ENCODE measurements at regions not wholly inside any gene's neighbourhood (a gene's known extent, or its start where the extent isn't known, plus 50 kb on each side); places are given as distances from the start of the nearest gene placed in this dataset.

DNA sequence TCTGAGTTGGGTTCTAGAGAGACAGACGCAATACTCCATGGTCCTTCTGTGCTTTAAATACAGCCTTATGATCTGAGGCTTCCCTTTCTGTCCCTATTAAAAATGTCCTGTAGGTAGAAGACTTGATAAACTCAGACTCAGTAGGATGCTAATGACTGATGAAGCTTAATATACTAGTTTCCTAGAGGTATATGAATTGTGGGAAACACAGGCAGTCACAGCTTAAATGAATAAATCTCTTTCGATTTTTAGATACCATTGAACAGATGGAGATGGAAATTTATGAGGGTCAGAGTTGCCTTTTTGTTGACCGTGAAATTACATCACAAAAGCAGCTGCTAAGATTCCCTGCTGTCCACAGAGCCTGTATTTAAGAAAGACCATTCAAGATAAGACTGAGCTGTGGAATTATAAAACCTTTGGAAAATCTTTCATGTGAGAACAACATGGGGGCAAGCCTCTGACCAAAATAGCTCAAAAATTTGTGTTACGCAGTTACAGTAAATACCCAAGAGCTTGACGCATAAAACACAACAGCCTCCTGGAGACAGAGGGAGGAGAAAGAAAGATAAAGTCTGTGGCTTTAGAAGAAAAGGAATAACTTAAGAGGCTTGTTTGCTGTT is 172.3 kb downstream of the AASDHPPT start:
- no peaks in the 10 kb centered on the region for H3K36me3 ChIP-seq
- TF ChIP-seq POLR2A (IDR thresholded peaks at IDR 0.05) (no peak), POLR2AphosphoS5 (IDR thresholded peaks at IDR 0.05) (no peak)
- TF ChIP-seq, protein P1, sequence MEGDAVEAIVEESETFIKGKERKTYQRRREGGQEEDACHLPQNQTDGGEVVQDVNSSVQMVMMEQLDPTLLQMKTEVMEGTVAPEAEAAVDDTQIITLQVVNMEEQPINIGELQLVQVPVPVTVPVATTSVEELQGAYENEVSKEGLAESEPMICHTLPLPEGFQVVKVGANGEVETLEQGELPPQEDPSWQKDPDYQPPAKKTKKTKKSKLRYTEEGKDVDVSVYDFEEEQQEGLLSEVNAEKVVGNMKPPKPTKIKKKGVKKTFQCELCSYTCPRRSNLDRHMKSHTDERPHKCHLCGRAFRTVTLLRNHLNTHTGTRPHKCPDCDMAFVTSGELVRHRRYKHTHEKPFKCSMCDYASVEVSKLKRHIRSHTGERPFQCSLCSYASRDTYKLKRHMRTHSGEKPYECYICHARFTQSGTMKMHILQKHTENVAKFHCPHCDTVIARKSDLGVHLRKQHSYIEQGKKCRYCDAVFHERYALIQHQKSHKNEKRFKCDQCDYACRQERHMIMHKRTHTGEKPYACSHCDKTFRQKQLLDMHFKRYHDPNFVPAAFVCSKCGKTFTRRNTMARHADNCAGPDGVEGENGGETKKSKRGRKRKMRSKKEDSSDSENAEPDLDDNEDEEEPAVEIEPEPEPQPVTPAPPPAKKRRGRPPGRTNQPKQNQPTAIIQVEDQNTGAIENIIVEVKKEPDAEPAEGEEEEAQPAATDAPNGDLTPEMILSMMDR (IDR thresholded peaks at IDR 0.05) = no peak
- intact Hi-C loops (cut with DNase I) = no loop called here
- 55% methylated on average over 5 of the region's 5 CpGs for WGBS
- H3K9me3 ChIP-seq = no peaks in the 10 kb centered on the region
- no peak overlapping the region for H3K4me3 ChIP-seq
- no peaks in the 10 kb centered on the region for H3K27me3 ChIP-seq (replicated peaks; ENCODE audit: insufficient read depth)
- no peak for DNase-seq (ENCODE audit: low spot score)
- no peak overlapping the region for H3K27ac ChIP-seq
- H3K4me1 ChIP-seq (replicated peaks) = no peaks in the 10 kb centered on the region

DNA sequence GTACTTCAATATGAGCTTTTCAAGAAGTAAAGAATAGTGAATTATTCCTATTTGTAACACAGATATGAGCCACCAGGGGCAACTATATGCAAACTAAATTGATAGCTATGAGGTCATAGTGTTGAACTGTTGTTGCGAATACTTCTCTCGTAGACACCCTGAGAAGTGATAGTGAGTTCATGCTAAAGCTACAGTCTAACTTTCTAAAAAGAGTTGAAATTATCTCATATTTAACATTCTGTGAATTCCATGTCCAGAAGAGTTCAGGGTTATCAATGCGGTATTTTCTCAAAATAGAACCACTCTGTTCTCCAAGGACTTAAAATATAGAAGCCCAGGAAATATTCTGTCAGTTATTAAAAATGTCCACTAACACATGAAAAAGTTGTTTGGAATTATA is 185.4 kb downstream of the AASDHPPT start:
- intact Hi-C loops (cut with DNase I) = no loop called here
- WGBS = 97% methylated on average over 3 of the region's 3 CpGs
- Histone ChIP-seq H3K27ac (no peak overlapping the region), H3K4me1 (replicated peaks) (no peaks in the 10 kb centered on the region), H3K27me3 (replicated peaks; ENCODE audit: insufficient read depth) (no peaks in the 10 kb centered on the region), H3K36me3 (no peaks in the 10 kb centered on the region), H3K4me3 (no peak overlapping the region), H3K9me3 (no peaks in the 10 kb centered on the region)
- no peak for DNase-seq (ENCODE audit: low spot score)
- TF ChIP-seq, protein P1 (IDR thresholded peaks at IDR 0.05) = no peak
- TF ChIP-seq POLR2A (IDR thresholded peaks at IDR 0.05) = no peak
- TF ChIP-seq POLR2AphosphoS5 (IDR thresholded peaks at IDR 0.05) = no peak

DNA sequence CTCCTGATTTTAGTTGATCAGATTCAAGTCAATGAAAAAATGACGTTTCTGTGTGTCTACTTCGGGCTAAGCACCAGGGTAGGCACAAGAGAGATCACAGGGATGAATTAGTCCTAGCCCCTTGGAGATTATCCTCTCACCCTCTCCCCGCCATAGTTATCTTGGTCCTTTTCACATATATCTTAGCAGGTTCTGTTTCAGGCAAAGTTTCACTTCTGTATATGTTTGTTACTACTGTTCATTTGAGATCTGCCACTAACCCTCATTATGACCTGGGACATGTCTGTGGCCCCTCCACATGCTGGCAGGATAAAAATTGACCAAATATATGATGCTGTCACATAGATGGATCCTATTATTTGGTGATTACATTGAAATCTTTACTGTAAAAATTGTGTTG is 186.1 kb downstream of the AASDHPPT start:
- intact Hi-C loops (cut with DNase I) = no loop called here

DNA sequence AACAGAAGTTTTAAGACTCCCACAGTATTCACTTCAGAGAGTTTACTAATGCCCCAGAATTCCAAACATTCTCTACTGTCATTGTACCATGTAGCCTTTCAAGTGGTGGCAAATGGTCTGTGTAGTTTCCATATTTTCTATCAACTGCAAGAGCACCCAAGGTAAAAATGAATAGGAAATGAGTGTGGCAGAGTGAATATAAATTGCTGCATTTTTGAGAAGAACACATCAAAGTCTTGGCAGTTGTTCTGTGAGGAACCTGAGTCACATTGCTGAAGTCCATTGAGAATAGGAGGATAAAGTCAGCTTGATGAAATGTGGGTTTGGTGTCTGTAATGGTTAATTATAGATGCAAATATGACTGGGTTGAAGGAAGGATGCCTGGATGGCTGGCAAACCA is 193.6 kb downstream of the AASDHPPT start:
- no peak for DNase-seq (ENCODE audit: low spot score)
- intact Hi-C loops (cut with DNase I) = no loop called here
- H3K4me3 ChIP-seq = no peak overlapping the region

More for the DNA sequence above, 186.1 kb downstream of the AASDHPPT start:
- no peaks in the 10 kb centered on the region for H3K36me3 ChIP-seq
- no peaks in the 10 kb centered on the region for H3K4me1 ChIP-seq (replicated peaks)
- no peaks in the 10 kb centered on the region for H3K9me3 ChIP-seq
- DNase-seq (ENCODE audit: low spot score) = no peak
- TF ChIP-seq POLR2AphosphoS5 (IDR thresholded peaks at IDR 0.05) (no peak), POLR2A (IDR thresholded peaks at IDR 0.05) (no peak)
- H3K27me3 ChIP-seq (replicated peaks; ENCODE audit: insufficient read depth) = no peaks in the 10 kb centered on the region
- H3K27ac ChIP-seq = no peak overlapping the region
- no peak overlapping the region for H3K4me3 ChIP-seq
- 85% methylated on average over 3 of the region's 3 CpGs for WGBS

DNA sequence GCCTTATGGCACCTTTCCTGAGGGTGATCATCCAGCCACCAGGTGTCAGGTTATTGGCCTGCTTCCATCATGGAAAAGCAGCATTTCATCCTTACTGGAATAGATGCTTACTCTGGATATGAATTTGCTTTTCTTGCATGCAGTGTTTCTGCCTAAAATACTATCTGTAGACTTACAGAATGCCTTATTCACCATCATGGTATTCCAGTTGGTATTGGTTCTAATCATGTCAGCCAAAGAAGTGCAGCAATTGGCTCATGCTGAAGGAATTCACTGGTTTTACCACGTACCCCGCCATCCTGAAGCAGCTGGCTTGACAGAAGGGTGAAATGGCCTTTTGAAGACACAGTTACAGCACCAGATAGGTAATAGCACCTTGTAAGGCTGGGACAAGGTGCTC is 194.2 kb downstream of the AASDHPPT start:
- Histone ChIP-seq H3K27ac (no peak overlapping the region), H3K27me3 (replicated peaks; ENCODE audit: insufficient read depth) (no peaks in the 10 kb centered on the region), H3K4me3 (no peak overlapping the region), H3K36me3 (no peaks in the 10 kb centered on the region), H3K4me1 (replicated peaks) (no peaks in the 10 kb centered on the region), H3K9me3 (no peaks in the 10 kb centered on the region)
- no peak for DNase-seq (ENCODE audit: low spot score)
- WGBS = 94% methylated on average over 2 of the region's 2 CpGs
- TF ChIP-seq, protein P1 (IDR thresholded peaks at IDR 0.05) = no peak
- TF ChIP-seq POLR2A (IDR thresholded peaks at IDR 0.05) = no peak
- no peak for TF ChIP-seq POLR2AphosphoS5 (IDR thresholded peaks at IDR 0.05)
- intact Hi-C loops (cut with DNase I) = no loop called here

More for the DNA sequence above, 193.6 kb downstream of the AASDHPPT start:
- no peaks in the 10 kb centered on the region for H3K9me3 ChIP-seq
- TF ChIP-seq POLR2AphosphoS5 (IDR thresholded peaks at IDR 0.05) (no peak), POLR2A (IDR thresholded peaks at IDR 0.05) (no peak)
- TF ChIP-seq, protein P1 (IDR thresholded peaks at IDR 0.05) = no peak
- H3K27ac ChIP-seq = no peak overlapping the region
- H3K27me3 ChIP-seq (replicated peaks; ENCODE audit: insufficient read depth) = no peaks in the 10 kb centered on the region
- H3K4me1 ChIP-seq (replicated peaks) = no peaks in the 10 kb centered on the region
- no peaks in the 10 kb centered on the region for H3K36me3 ChIP-seq

Measured in prostate gland (tissue), 2 donors.